GM12878 (cell line): ENCODE measurements at regions not wholly inside any gene's neighbourhood (a gene's known extent, or its start where the extent isn't known, plus 50 kb on each side); places are given as distances from the start of the nearest gene placed in this dataset.

ENCODE experiments used
- ATAC-seq: fragments of 200-7000 bp; cut with Tn5 transposase; 3 replicates; pipeline ENCODE4 v1.9.1; 2020; ENCODE audit warnings: mild to moderate bottlenecking, moderate library complexity
- BruUV-seq: library from RNA; stranded (reverse); fragments of 400-500 nt; replicated peaks from 2 replicates; lab custom pipeline; 2021; lab: Mats Ljungman, UMichigan
- CTCF ChIA-PET: fragments of 300-600 bp; sonication (Branson Sonifier 250); formaldehyde crosslinking; extraction: SDS; loops from one replicate; lab custom pipeline; 2021; ENCODE audit warnings: inconsistent platforms; lab: Yijun Ruan, JAX
- POLR2A ChIA-PET: fragments of 350-600 bp; formaldehyde crosslinking; extraction: SDS; loops from one replicate; lab custom pipeline; 2021; ENCODE audit warnings: inconsistent platforms; lab: Charles Lee
- RAD21 ChIA-PET: fragments of 300-600 bp; sonication (Branson Sonifier 250); formaldehyde crosslinking; loops from one replicate; lab custom pipeline; 2023; ENCODE audit warnings: antibody characterized with exemption; ENCODE audit not compliant: unreplicated experiment; lab: Charles Lee
- SMC1A ChIA-PET: fragments of 300-600 bp; sonication (Branson Sonifier 250); formaldehyde crosslinking; loops from one replicate; lab custom pipeline; 2023; ENCODE audit not compliant: unreplicated experiment, uncharacterized antibody; lab: Charles Lee
- DNase-seq: peaks from one replicate; pipeline ENCODE4 v3.0.0-alpha.2; 2011; ENCODE audit warnings: low read depth, low spot score
- FAIRE-seq: peaks from 3 replicates; lab custom pipeline; 2011; peaks lifted over from hg19 to GRCh38; lab: Jason Lieb, UNC
- H2AFZ ChIP-seq: 2 replicates; pipeline ENCODE4 v1.6.0; 2011; ENCODE audit warnings: low read depth, low read length, control low read depth; ENCODE audit not compliant: control insufficient read depth
- H3K27ac ChIP-seq: 2 replicates; pipeline ENCODE4 v1.5.1; 2011; ENCODE audit warnings: control low read depth; ENCODE audit not compliant: control insufficient read depth, insufficient read depth
- H3K27me3 ChIP-seq, 2 experiments: replicated peaks in 1 of 2; 2 replicates each; pipeline versions ENCODE4 v1.6.0 to v1.6.1; 2011; ENCODE audit warnings: low read length in 1 of 2; ENCODE audit not compliant: control insufficient read depth in 2 of 2, insufficient read depth in 2 of 2
- H3K36me3 ChIP-seq, 2 experiments: 2 replicates each; pipeline ENCODE4 v1.5.1; 2011; ENCODE audit warnings: low read length in 1 of 2; ENCODE audit not compliant: control insufficient read depth in 2 of 2, insufficient read depth in 2 of 2
- H3K4me1 ChIP-seq: 2 replicates; pipeline ENCODE4 v1.6.1; 2011; ENCODE audit warnings: mild to moderate bottlenecking, low read length, moderate library complexity, mixed read lengths; ENCODE audit not compliant: control insufficient read depth, insufficient read depth
- H3K4me2 ChIP-seq: 2 replicates; pipeline ENCODE4 v1.6.0; 2011; ENCODE audit warnings: control low read depth; ENCODE audit not compliant: control insufficient read depth, insufficient read depth
- H3K4me3 ChIP-seq: fragments of 200-600 bp; sonication (generic); 2 replicates; pipeline ENCODE4 v1.5.1; 2016
- H3K79me2 ChIP-seq: 2 replicates; pipeline ENCODE4 v1.6.0; 2011; ENCODE audit warnings: low read length; ENCODE audit not compliant: control insufficient read depth, insufficient read depth
- H3K9ac ChIP-seq: 2 replicates; pipeline ENCODE4 v1.8.0; 2011; ENCODE audit warnings: low read length, control low read depth, mixed read lengths; ENCODE audit not compliant: control insufficient read depth, insufficient read depth
- H3K9me3 ChIP-seq: replicated peaks from 3 replicates; pipeline ENCODE4 v1.5.1; 2011; ENCODE audit warnings: mild to moderate bottlenecking, low read length; ENCODE audit not compliant: control insufficient read depth, insufficient read depth
- H4K20me1 ChIP-seq: 2 replicates; pipeline ENCODE4 v1.6.0; 2011; ENCODE audit not compliant: control insufficient read depth, insufficient read depth
- BHLHE40 ChIP-seq, 2 experiments: fragments of 450-650 bp in 1 of 2; IDR thresholded peaks; 2 replicates each; pipeline ENCODE4 v1.6.1; 2011 to 2017; ENCODE audit warnings: low read depth in 2 of 2, borderline replicate concordance in 1 of 2, improper control_type of control experiment in 1 of 2, low read length in 1 of 2, mild to moderate bottlenecking in 1 of 2
- CBX5 ChIP-seq: sonication (generic); IDR thresholded peaks from 2 replicates; pipeline ENCODE4 v1.6.1; 2016; ENCODE audit warnings: low read depth, moderate library complexity, mild to moderate bottlenecking, inconsistent platforms
- CEBPB ChIP-seq, 2 experiments: fragments of 150-350 bp in 1 of 2; IDR thresholded peaks; 2 replicates each; pipeline ENCODE4 v1.6.1; 2012 to 2014; ENCODE audit warnings: low read depth in 2 of 2, low read length in 2 of 2, borderline replicate concordance in 1 of 2, inconsistent platforms in 1 of 2
- FOXK2 ChIP-seq: fragments of 450-650 bp; IDR thresholded peaks from 2 replicates; pipeline ENCODE4 v1.6.1; 2017; ENCODE audit warnings: mild to moderate bottlenecking, moderate library complexity
- RAD21 ChIP-seq: IDR thresholded peaks from 2 replicates; pipeline ENCODE4 v1.6.1; 2011; ENCODE audit warnings: mild to moderate bottlenecking, low read depth, low read length, moderate library complexity; ENCODE audit not compliant: insufficient read depth
- RCOR1 ChIP-seq: conservative IDR thresholded peaks from 2 replicates; pipeline ENCODE4 v1.6.1; 2012; ENCODE audit warnings: low read depth, low read length, improper control_type of control experiment
- SMC3 ChIP-seq: IDR thresholded peaks from 2 replicates; pipeline ENCODE4 v1.6.1; 2011; ENCODE audit warnings: low read length, improper control_type of control experiment, borderline replicate concordance
- STAT1 ChIP-seq: fragments of 450-650 bp; conservative IDR thresholded peaks from 2 replicates; pipeline ENCODE4 v1.6.1; 2014; ENCODE audit warnings: antibody characterized with exemption, mild to moderate bottlenecking
- WRNIP1 ChIP-seq: IDR thresholded peaks from 2 replicates; pipeline ENCODE4 v1.6.1; 2011; ENCODE audit warnings: low read depth, low read length, improper control_type of control experiment, borderline replicate concordance
- ZNF274 ChIP-seq: IDR thresholded peaks from one replicate; pipeline ENCODE4 v1.8.0; 2011; ENCODE audit not compliant: insufficient read length, insufficient read depth
- WGBS: methylation state at CpG from one replicate; pipeline ENCODE4 v1.1.6; 2016; ENCODE audit warnings: low lambda C conversion rate; ENCODE audit not compliant: insufficient replicate concordance, insufficient coverage; ENCODE audit errors: missing lambda C conversion rate; 5-methylcytosine and 5-hydroxymethylcytosine counted together
- in situ Hi-C: fragments of 300-500 bp; cut with MboI; formaldehyde crosslinking; loops from 9 replicates; pipeline ENCODE4 v1.14.3; 2018; ENCODE audit warnings: mixed read lengths
- intact Hi-C: fragments of 100-400 bp; cut with micrococcal nuclease; formaldehyde crosslinking; loops from one replicate; pipeline ENCODE4 v1.14.2; 2022; ENCODE audit not compliant: unreplicated experiment
- TF ChIP-seq, protein P1 (sequence below), 3 experiments: IDR thresholded peaks in 2 of 3; conservative IDR thresholded peaks in 1 of 3; 2 replicates each; pipeline ENCODE4 v1.5.1; 2011; ENCODE audit warnings: low read depth in 3 of 3, low read length in 3 of 3, mild to moderate bottlenecking in 3 of 3, control low read depth in 2 of 3, moderate library complexity in 2 of 3, inconsistent platforms in 1 of 3, mixed read lengths in 1 of 3; ENCODE audit not compliant: control insufficient read depth in 2 of 3, insufficient read depth in 1 of 3; ENCODE audit errors: extremely low read depth in 1 of 3

DNA sequence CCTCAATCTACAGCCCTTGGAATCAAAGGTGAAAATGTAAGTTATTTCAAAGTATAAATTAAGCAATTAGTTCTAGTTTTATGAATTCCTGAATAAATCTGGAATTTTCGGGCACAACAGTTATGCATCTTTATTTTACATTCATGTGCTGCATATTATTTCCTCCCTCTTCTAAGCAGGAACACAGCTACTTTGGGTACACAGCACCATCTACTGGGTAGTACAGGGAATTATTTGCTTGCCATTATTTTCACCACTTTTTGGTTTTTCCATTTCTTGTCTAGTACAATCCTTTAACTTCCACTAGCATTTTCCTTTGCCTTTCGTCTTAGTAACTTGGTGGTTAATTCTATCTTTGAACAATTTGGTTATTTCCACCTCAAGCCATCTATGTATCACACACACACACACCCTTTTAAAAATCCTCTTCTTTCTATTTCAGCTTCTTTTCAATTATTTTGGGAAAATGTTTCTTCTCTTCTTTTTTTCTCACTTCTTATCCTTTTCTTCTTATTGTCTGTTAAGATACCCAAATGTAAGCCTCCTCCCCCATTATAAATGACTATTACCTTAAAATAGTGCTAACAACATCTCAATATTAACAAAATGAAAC is 451.0 kb downstream of the MFSD1 start:
- CTCF ChIA-PET, result interaction anchor here (0.9 to 4.3 kb wide), 5 partner anchors 13 to 418 kb away, joined by 3 to 29 read pairs (median 4); no protein-coding TSS in a partner anchor
- FAIRE-seq, result no peak

More for the DNA sequence above, 451.0 kb downstream of the MFSD1 start:
- peak; percentile 11 for DNase-seq
- Histone ChIP-seq H3K27ac (no peak overlapping the region), H3K79me2 (no peaks in the 10 kb centered on the region), H2AFZ (no peak overlapping the region), H3K9ac (no peak overlapping the region), H3K4me3 (no peak overlapping the region), H3K4me2 (no peak overlapping the region), H3K9me3 (no peaks in the 10 kb centered on the region; the same call in 2 of the 3 replicates), H3K27me3 (no peaks in the 10 kb centered on the region), H4K20me1 (no peaks in the 10 kb centered on the region), H3K4me1 (no peaks in the 10 kb centered on the region), H3K36me3 (no peaks in the 10 kb centered on the region)
- BruUV-seq, result no TSS peak
- ChIA-PET RAD21 (interaction anchor here (2.0 kb wide), 1 partner anchor 406 kb away, joined by 10 read pairs; no protein-coding TSS in a partner anchor), SMC1A (interaction anchor here (1.1 kb wide), 1 partner anchor 17 kb away, joined by 4 read pairs; no protein-coding TSS in a partner anchor), POLR2A (no interaction called here)
- in situ Hi-C loops, result no loop called here
- TF ChIP-seq ZNF274 (no peak), RCOR1 (no peak), WRNIP1 (no peak), RAD21 (peak; percentile 85), FOXK2 (no peak), BHLHE40 (IDR thresholded peaks at IDR 0.05; ENCODE audit: borderline replicate concordance in 1 of 2, low read depth in 2 of 2, low read length in 1 of 2) (no peak), STAT1 (no peak), SMC3 (peak; percentile 41; the same call in 1 of the 2 replicates), CEBPB (IDR thresholded peaks at IDR 0.05; ENCODE audit: borderline replicate concordance in 1 of 2, low read depth in 2 of 2, low read length in 2 of 2) (no peak), CBX5 (peak; percentile 92)
- TF ChIP-seq, protein P1, sequence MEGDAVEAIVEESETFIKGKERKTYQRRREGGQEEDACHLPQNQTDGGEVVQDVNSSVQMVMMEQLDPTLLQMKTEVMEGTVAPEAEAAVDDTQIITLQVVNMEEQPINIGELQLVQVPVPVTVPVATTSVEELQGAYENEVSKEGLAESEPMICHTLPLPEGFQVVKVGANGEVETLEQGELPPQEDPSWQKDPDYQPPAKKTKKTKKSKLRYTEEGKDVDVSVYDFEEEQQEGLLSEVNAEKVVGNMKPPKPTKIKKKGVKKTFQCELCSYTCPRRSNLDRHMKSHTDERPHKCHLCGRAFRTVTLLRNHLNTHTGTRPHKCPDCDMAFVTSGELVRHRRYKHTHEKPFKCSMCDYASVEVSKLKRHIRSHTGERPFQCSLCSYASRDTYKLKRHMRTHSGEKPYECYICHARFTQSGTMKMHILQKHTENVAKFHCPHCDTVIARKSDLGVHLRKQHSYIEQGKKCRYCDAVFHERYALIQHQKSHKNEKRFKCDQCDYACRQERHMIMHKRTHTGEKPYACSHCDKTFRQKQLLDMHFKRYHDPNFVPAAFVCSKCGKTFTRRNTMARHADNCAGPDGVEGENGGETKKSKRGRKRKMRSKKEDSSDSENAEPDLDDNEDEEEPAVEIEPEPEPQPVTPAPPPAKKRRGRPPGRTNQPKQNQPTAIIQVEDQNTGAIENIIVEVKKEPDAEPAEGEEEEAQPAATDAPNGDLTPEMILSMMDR (IDR thresholded peaks at IDR 0.05 in 2 of 3, conservative IDR thresholded peaks at IDR 0.05 in 1 of 3; ENCODE audit: control insufficient read depth in 2 of 3, extremely low read depth in 1 of 3, insufficient read depth in 1 of 3, low read depth in 3 of 3, low read length in 3 of 3), result peak; percentile 35 to 58 (median 41); a peak in 4 of 6 replicates
- 0% methylated on average over 2 of the region's 2 CpGs for WGBS
- intact Hi-C loops, result loop anchor here (2.0 kb wide), 1 partner anchor 122 kb away; no protein-coding TSS in a partner anchor
- ATAC-seq, result no peak
